ENCODE measurements at regions not wholly inside any gene's neighbourhood (a gene's known extent, or its start where the extent isn't known, plus 50 kb on each side); places are given as distances from the start of the nearest gene placed in this dataset.

DNA sequence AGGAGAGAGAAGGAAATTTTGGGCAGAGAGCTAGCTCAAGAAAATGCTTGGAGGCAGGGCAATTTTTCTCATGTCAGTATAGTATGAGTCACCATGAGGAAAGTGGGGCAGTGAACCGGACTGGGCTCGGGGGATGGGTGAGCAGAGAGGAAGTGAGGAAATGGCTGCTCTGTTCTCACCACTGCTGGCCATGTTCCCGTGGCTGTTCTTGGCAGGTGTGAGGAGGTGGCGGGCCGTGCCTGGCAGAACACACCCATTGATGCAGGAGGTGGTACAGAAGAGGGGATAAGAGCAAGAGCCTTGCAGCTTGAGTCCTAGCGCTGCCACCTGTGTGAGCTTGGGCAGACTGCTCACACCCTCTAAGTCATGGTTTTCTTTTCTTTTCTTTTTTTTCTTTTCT lies 304.4 kb upstream of the LYZL1 start (continued):
- TF ChIP-seq POLR2G (IDR thresholded peaks at IDR 0.05; ENCODE audit: low read depth, low read length) (peak; percentile 39; the same call in 1 of the 2 replicates), RB1 (IDR thresholded peaks at IDR 0.05; ENCODE audit: low read depth) (no peak), ZNF253 (CRISPR knock-in tag; conservative IDR thresholded peaks at IDR 0.05) (no peak), OTX1 (CRISPR knock-in tag; IDR thresholded peaks at IDR 0.05) (no peak), SRSF7 (optimal IDR thresholded peaks at IDR 0.05; ENCODE audit: low read depth, low read length) (no peak), BDP1 (IDR thresholded peaks at IDR 0.05; ENCODE audit: insufficient read depth, insufficient read length) (no peak), HSF4 (CRISPR knock-in tag; IDR thresholded peaks at IDR 0.05; ENCODE audit: borderline replicate concordance) (no peak), NUFIP1 (IDR thresholded peaks at IDR 0.05; ENCODE audit: partially characterized antibody) (no peak), ZNF121 (CRISPR knock-in tag; conservative IDR thresholded peaks at IDR 0.05) (no peak), NCOA2 (IDR thresholded peaks at IDR 0.05; ENCODE audit: partially characterized antibody in 2 of 2) (no peak), HDAC2 (IDR thresholded peaks at IDR 0.05) (no peak), RHOXF2B (CRISPR knock-in tag; conservative IDR thresholded peaks at IDR 0.05) (no peak), GATAD2B (IDR thresholded peaks at IDR 0.05; ENCODE audit: borderline replicate concordance) (no peak), RBM15 (IDR thresholded peaks at IDR 0.05; ENCODE audit: insufficient read depth, low read length) (no peak), ZNF57 (CRISPR knock-in tag; IDR thresholded peaks at IDR 0.05) (no peak), MCM3 (IDR thresholded peaks at IDR 0.05) (no peak), ZSCAN32 (CRISPR knock-in tag; IDR thresholded peaks at IDR 0.05) (no peak), ZNF584 (CRISPR knock-in tag; IDR thresholded peaks at IDR 0.05; ENCODE audit: low read depth) (no peak), CHD2 (IDR thresholded peaks at IDR 0.05; ENCODE audit: low read depth, low read length) (0 out of 2 replicates have a peak, but pooled peaks have one; percentile 22), USF2 (CRISPR knock-in tag; IDR thresholded peaks at IDR 0.05) (no peak)
- TF ChIP-seq, protein P1, sequence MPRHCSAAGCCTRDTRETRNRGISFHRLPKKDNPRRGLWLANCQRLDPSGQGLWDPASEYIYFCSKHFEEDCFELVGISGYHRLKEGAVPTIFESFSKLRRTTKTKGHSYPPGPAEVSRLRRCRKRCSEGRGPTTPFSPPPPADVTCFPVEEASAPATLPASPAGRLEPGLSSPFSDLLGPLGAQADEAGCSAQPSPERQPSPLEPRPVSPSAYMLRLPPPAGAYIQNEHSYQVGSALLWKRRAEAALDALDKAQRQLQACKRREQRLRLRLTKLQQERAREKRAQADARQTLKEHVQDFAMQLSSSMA (CRISPR knock-in tag; IDR thresholded peaks at IDR 0.05): no peak
- TF ChIP-seq, protein P2, sequence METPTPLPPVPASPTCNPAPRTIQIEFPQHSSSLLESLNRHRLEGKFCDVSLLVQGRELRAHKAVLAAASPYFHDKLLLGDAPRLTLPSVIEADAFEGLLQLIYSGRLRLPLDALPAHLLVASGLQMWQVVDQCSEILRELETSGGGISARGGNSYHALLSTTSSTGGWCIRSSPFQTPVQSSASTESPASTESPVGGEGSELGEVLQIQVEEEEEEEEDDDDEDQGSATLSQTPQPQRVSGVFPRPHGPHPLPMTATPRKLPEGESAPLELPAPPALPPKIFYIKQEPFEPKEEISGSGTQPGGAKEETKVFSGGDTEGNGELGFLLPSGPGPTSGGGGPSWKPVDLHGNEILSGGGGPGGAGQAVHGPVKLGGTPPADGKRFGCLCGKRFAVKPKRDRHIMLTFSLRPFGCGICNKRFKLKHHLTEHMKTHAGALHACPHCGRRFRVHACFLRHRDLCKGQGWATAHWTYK (CRISPR knock-in tag; IDR thresholded peaks at IDR 0.05): peak; percentile 36; the same call in 1 of the 2 replicates
- TF ChIP-seq, protein P3, sequence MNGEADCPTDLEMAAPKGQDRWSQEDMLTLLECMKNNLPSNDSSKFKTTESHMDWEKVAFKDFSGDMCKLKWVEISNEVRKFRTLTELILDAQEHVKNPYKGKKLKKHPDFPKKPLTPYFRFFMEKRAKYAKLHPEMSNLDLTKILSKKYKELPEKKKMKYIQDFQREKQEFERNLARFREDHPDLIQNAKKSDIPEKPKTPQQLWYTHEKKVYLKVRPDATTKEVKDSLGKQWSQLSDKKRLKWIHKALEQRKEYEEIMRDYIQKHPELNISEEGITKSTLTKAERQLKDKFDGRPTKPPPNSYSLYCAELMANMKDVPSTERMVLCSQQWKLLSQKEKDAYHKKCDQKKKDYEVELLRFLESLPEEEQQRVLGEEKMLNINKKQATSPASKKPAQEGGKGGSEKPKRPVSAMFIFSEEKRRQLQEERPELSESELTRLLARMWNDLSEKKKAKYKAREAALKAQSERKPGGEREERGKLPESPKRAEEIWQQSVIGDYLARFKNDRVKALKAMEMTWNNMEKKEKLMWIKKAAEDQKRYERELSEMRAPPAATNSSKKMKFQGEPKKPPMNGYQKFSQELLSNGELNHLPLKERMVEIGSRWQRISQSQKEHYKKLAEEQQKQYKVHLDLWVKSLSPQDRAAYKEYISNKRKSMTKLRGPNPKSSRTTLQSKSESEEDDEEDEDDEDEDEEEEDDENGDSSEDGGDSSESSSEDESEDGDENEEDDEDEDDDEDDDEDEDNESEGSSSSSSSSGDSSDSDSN (IDR thresholded peaks at IDR 0.05; ENCODE audit: borderline replicate concordance in 1 of 2, low read depth in 2 of 2, low read length in 2 of 2): no peak
- TF ChIP-seq, protein P4, sequence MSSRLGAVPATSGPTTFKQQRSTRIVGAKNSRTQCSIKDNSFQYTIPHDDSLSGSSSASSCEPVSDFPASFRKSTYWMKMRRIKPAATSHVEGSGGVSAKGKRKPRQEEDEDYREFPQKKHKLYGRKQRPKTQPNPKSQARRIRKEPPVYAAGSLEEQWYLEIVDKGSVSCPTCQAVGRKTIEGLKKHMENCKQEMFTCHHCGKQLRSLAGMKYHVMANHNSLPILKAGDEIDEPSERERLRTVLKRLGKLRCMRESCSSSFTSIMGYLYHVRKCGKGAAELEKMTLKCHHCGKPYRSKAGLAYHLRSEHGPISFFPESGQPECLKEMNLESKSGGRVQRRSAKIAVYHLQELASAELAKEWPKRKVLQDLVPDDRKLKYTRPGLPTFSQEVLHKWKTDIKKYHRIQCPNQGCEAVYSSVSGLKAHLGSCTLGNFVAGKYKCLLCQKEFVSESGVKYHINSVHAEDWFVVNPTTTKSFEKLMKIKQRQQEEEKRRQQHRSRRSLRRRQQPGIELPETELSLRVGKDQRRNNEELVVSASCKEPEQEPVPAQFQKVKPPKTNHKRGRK (tag; IDR thresholded peaks at IDR 0.05): no peak
